ENCODE measurements at regions not wholly inside any gene's neighbourhood (a gene's known extent, or its start where the extent isn't known, plus 50 kb on each side); places are given as distances from the start of the nearest gene placed in this dataset.

DNA sequence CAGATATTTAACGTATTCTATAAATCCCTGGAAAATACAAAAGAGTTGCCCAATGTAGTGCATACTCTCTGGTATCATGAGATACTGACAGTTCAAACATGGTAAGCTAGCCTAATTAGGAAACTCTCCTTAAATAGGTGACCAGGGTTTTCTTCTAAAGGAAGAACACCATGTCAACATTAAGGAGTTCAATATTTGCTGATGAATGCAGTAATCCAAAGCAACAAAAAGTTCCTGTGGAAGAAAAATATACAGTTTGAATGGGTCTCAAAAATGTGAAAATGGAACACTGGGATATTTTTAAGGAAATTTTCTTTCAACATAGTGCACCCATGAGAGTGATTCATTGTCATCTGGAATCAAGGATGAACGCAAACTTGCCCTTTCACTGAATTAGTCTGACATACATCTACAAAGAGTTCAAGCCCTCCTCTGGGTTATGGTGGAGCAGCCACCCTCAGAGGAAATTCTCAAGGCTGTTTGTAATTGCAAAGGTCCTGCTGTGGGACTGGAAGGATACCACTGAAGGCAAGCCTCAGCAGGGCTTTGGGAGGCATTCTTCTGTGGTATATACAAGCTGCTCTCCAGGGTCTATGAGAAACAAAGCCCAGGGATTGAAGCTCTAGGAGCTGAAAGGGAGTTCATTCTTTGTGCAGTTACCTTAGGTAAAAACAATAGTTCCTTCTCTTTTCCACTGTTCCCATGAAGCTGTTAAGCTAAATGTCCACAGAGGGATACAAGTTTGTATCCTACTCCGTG lies 700.3 kb downstream of the TUSC7 start:
- no peak for TF ChIP-seq POLR2A (IDR thresholded peaks at IDR 0.05)
- TF ChIP-seq, protein P1, sequence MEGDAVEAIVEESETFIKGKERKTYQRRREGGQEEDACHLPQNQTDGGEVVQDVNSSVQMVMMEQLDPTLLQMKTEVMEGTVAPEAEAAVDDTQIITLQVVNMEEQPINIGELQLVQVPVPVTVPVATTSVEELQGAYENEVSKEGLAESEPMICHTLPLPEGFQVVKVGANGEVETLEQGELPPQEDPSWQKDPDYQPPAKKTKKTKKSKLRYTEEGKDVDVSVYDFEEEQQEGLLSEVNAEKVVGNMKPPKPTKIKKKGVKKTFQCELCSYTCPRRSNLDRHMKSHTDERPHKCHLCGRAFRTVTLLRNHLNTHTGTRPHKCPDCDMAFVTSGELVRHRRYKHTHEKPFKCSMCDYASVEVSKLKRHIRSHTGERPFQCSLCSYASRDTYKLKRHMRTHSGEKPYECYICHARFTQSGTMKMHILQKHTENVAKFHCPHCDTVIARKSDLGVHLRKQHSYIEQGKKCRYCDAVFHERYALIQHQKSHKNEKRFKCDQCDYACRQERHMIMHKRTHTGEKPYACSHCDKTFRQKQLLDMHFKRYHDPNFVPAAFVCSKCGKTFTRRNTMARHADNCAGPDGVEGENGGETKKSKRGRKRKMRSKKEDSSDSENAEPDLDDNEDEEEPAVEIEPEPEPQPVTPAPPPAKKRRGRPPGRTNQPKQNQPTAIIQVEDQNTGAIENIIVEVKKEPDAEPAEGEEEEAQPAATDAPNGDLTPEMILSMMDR (IDR thresholded peaks at IDR 0.05 in 8 of 11, conservative IDR thresholded peaks at IDR 0.05 in 3 of 11): no peak

Data from spleen (tissue), 7 donors.